GM12873 (cell line): ENCODE measurements at regions not wholly inside any gene's neighbourhood (a gene's known extent, or its start where the extent isn't known, plus 50 kb on each side); places are given as distances from the start of the nearest gene placed in this dataset.

Experiments
- TF ChIP-seq, protein P1 (sequence below): IDR thresholded peaks from 2 replicates; pipeline ENCODE4 v1.5.1; 2012; ENCODE audit warnings: low read depth, mild to moderate bottlenecking, moderate library complexity, low read length, control low read depth; ENCODE audit not compliant: insufficient read depth; ENCODE audit errors: missing control alignments

DNA sequence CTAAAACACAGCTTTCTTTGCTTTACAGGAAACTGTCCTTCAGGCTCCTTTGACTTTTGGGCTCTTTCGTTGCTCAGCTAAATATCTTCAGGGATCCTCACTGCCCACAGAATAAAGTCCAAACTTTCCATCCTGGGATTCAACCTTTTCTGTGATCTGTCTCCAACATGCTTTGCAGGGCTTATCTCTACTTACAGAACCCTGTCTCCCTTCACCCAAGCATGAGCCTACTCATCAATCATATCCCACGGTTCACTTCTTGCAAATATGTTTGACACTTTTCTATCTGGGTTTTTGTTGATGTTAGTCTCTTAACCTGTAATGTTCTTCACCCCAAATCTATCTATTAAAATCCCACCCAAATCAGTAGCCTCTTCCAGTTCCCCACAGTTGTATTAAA, 93.5 kb upstream of the ADRA1D start:
- TF ChIP-seq, protein P1, sequence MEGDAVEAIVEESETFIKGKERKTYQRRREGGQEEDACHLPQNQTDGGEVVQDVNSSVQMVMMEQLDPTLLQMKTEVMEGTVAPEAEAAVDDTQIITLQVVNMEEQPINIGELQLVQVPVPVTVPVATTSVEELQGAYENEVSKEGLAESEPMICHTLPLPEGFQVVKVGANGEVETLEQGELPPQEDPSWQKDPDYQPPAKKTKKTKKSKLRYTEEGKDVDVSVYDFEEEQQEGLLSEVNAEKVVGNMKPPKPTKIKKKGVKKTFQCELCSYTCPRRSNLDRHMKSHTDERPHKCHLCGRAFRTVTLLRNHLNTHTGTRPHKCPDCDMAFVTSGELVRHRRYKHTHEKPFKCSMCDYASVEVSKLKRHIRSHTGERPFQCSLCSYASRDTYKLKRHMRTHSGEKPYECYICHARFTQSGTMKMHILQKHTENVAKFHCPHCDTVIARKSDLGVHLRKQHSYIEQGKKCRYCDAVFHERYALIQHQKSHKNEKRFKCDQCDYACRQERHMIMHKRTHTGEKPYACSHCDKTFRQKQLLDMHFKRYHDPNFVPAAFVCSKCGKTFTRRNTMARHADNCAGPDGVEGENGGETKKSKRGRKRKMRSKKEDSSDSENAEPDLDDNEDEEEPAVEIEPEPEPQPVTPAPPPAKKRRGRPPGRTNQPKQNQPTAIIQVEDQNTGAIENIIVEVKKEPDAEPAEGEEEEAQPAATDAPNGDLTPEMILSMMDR, result no peak

DNA sequence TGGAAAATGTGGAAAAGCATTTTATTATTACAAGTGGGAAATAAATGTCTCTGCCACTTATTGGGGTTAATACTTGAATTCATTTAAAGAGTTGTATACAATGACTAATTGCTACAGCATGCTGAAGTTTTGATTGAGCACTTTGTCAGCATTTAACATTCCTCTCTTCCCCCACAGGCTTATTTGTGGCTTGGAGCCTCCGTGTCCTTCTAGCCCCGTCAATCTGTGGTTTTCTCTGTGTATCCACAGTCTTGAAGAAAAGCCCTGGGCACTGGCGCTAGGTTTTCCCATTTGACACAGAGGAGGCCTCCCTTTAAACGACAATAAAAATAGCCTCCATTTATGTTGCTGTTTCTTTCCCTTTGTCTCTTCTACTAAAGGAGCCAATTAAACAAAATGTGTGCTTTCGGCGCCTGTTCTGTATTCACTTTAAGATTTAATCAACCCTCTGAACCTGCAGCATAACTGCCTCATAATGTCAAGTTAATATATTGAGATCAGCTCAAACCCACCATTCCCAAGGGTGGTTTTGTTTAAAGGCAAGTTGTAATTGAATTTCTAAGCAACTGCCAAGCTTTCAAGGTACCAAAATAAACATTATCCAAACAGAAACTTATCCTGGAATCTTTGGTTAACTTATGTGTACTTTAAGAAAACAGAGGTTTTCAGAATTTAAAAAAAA, 92.9 kb upstream of the ADRA1D start:
- TF ChIP-seq, protein P1, result no peak

DNA sequence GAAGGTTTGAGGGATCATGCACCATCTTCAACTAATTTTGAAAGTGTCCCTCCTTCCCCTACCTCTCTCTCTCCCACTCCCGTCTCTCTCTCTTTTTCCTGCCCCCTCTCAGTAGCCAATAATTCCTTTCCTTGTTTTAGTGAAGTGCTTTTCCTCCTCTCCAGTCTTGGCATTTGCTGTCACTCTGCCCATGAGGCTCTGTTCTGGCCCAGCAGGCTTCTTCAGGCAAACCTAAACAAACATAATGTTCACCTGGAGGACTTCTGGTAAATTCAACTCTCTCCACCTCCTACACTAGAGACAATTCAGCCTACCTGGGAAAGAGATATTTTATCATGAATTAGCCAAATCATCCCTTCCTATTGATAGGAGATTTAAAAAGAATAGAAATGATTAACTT, 86.6 kb upstream of the ADRA1D start:
- TF ChIP-seq, protein P1, result no peak

DNA sequence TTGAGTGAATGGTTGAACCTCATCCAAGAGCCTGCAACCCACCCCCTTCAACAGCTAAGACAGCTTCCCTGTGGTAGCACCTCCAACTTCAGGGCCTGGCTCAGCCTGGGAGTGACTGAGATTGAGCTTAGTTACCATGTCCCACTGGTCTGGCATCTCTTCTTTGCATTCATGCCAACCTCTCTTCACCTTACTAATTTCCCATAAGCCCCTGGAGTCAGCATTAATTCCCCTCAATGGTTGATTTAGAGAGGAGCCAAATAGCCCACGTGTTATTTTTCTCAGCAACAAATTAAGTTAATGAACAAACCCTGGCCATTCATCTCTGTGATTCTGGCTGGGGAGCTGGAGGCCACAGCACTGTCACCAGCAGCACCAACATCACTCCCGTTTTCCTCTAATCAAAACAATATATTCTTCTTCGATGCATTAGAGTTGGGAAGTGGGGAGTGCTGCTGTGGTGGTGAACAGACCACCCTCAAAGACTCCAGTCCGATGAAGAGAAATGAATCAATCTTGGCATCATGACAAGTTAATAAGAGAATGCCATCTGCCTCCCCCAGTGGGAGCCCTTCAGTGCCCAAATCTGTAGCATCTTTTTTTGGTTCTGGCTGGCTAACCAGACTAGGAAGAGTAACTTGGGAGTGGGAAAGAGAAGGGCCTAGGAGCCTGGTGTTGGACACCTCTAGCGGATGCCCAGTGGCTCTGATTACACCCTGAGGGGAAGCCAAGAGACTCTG, 83.2 kb upstream of the ADRA1D start:
- TF ChIP-seq, protein P1, result no peak

DNA sequence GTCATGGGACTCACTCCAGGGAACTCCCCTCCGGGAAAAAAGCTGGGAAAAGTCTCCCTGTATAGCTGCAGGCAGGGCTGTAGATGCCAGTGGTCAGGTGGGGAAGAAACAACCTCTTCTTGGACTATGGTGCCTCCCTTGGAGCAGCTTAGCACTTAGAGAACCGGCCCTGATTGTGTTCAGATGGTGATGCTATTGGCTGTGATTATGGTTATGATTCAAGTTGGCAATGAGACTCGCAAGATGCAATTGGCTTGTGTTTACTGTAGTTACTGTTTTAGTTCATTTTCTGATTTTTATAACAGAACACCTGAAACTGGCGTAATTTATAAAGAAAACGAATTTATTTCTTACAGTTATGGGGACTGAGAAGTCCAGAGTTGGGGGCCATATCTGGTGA, 80.9 kb upstream of the ADRA1D start:
- TF ChIP-seq, protein P1, result no peak

DNA sequence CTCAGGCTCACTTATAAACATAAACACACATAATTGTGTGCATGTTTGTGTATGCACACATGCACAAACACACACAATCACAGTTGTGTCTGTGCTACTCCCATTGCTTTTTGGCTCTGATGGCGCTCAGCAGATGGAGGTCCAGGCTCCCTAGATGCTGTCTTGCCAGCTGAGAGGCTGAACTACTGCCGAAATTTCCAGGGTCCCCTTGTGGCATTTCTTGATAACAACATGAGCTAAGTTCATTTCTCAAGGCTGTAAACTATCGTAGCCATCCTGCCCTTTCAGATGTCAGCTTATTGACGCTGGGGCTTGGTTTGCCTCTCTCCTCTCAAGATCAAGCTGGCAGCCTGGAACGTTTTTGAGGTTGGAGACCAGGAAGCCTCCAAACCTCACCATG, 80.1 kb upstream of the ADRA1D start:
- TF ChIP-seq, protein P1, result peak; percentile 14

DNA sequence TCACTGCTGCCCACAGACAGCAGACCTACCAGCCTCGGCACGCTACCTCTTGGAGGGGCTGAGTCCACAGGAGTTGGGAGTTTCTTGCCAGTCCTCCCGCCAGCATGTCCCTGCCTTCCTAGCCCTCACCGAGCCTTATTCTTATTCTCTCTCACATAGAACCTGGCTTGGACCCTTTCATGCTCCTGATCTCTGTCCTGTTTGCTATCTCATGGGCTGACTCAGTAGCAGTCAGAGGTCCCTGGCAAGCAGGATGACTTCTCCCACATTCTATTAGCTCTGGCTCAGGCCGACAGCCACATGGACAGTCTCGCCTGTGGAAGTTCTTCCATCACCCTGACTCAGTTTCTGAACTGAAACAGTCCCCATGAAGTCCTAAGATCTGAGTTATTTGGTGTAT, 79.5 kb upstream of the ADRA1D start:
- TF ChIP-seq, protein P1, result no peak
